HuH-7 (cell line): ENCODE measurements at regions not wholly inside any gene's neighbourhood (a gene's known extent, or its start where the extent isn't known, plus 50 kb on each side); places are given as distances from the start of the nearest gene placed in this dataset.
"Not testable (repeated sequence)": the region's sequence is repeated elsewhere in the genome, so short reads cannot be mapped to it uniquely, and the experiment has no call there.

ENCODE experiments used
- DNase-seq: peaks from one replicate; pipeline ENCODE4 v3.0.0; 2011; ENCODE audit warnings: low spot score

DNA sequence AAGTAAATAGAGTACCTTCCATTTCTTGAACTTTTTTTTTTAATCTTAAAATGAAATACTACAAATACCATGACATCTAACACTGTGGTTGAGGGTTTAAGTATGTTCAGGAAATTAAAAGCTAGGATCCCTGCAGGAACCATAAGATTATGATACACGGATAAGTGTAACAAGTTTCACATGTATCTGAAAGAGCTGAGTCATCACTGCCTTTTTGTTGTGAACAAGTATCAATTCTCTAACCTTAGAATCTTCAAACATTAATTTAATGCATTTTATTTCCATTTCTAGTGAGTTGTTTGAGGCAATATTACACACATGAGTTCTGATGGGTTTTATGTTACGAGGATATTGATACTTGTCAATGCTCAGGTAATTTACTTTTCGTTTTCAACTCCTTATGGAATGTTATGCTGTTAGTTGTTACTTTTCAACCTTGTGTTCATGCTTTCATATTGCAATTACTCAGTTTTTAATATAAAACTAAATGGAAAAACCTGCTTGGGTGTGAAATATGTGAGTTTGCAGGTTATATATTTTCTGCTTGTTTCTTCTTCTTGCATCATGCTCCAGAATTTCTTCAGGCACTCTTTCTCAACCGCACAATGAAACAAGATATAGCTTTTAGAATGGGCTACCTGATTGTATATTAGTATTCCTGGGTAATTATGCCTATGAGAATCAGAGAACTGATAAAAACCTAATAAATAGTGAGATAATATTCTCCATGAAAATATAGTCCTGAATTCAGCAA is 361.3 kb upstream of the MTNR1B start:
- no peak for DNase-seq

DNA sequence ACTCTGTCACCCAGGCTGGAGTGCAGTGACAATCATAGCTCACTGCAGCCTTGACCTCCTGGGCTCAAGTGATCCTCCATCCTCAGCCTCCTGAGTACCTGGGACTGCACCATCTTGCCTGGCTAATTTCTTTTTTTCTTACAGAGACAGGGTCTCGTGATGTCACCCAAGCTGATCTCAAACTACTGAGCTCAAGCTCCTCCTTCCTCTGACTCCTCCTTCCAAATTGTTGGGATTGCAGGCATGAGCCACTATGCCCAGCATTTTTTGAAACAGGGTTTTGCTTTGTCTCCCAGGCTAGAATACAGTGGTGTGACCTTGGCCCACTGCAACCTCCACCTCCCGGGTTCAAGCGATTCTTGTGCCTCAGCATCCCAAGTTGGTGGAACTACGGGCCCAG is 358.3 kb upstream of the MTNR1B start:
- DNase-seq: no peak

DNA sequence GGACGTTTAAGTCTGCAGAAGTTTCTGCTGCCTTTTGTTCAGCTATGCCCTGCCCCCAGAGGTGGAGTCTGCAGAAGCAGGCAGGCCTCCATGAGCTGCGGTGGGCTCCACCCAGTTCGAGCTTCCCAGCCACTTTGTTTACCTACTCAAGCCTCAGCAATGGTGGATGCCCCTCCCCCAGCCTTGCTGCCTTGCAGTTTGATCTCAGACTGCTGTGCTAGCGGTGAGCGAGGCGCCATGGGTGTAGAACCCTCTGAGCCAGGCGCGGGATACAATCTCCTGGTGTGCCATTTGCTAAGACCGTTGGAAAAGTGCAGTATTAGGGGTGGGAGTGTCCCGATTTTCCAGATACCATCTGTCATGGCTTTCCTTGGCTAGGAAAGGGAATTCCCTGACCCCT is 351.4 kb upstream of the MTNR1B start:
- DNase-seq: not testable (repeated sequence)

DNA sequence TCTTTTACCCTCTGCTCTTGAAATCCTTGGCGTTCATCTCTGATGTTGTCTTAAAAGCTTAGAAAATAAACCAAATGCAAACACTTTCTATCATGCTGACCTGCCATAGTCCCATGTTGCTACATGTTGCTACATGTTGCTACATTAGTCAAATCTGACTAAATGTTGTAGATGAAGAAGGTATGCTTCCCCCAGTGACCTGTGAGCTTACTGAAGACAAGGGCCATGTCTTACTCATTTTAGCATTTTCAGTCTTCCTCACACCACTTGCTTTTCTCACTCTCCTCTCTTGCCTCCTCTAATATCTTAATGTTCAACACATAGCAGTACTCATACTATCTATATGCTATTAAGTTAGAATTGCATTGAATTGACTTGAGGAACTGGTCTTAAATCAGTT is 346.4 kb upstream of the MTNR1B start:
- DNase-seq: no peak

DNA sequence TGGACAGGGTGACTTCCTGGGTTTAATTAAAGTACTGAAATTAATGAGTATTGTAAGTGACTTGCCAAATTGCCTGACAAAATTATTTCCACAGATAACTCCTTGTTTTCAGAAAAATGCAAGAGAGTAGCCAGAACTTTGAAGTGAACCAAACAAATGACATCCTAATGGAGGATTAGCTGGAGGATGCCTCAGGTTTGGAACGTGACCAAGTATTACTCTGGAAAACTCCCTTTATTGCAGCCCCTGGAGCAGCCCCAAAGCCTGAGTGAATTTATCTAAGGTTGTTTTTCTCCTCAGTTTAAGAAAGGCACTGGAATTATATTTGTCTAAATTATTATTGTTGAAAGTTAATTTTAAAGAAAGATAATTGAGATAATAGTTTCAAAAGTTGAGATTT is 343.6 kb upstream of the MTNR1B start:
- no peak for DNase-seq

DNA sequence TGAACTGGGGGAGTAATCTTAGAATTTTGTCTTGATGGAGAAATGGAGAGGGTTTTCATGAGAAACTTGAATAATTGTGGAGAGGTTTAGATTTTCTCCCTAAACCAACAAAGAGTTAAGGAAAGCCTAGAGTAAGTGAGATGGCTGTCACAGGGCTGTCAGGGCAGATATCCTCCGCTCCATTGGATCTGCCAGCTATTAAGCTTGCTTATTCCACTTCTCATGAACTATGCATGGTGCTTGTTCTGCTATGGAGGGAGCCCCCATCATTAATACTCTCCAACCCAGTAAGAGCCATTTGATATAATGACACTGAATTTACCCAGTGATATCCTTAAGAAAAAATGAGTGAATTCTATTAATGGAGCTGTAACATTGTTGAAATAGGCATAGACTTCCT is 342.8 kb upstream of the MTNR1B start:
- DNase-seq: no peak

DNA sequence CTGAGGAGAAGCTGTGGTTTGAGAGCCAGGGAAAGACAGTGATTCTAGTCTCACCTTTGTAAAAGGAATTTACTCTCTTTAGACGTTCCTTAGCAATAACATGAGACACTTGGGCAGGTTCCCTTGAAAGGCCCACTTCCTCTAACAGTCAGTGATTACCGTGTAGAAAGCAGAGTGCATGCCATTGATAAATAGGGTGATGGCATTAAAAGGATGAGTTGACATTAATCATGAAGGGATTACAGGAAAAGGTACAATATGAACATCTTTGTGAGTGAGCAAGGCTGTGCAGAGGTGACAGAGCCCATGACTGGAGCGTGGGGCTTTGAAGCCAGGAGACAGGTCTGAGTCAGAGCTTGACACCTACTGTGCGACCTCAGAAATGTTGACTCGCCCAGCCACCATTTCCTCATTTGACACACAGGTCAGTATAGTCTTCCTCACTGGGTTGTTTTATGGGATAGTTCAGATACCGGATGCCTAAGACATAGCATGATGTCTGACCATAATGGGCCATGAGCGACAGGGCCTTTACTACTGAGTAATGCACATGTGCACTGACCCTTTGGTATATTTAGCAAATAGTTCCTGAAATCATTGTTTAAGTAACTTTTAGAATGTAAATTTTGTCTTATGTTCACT is 341.7 kb upstream of the MTNR1B start:
- DNase-seq: no peak

DNA sequence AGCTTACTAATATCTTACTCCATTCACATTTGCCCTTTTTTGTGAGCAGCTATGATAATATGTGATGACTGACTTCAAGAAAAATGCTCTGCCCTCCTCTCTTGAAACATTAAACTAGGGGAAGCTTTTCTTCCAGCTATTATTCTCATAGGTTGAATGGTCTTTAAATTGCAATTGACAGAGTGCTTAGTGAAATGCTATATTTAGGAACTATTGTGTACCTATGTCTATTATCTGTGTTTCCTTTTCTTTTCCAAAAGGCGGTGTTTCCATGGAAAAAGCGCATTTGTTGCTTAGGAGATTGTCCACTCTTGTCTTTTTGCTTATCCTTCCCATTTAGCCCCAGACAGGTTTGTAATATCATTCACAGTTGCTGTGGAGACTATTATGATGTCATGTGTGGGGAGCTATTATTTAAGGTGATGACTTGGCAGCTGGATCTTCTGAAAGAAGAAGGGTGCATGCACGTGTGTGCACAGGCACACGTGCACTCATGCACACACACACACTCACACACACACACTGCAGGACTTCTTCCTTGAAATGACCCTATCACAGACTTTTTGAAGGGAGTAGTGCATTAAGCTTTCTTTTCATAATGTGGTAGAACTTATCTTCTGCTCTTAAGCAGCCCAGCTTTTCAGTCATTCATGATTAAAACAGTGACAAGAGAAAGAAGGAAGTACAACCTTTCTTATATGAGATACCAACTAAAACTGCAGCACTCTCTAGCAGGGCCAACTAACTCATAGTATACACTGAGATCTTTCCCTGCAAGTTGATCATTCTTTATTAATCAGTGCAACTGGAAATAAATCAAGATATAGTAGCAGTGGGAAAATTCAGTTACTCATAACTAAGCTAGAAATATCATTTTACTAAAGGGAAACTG is 340.8 kb upstream of the MTNR1B start:
- no peak for DNase-seq

DNA sequence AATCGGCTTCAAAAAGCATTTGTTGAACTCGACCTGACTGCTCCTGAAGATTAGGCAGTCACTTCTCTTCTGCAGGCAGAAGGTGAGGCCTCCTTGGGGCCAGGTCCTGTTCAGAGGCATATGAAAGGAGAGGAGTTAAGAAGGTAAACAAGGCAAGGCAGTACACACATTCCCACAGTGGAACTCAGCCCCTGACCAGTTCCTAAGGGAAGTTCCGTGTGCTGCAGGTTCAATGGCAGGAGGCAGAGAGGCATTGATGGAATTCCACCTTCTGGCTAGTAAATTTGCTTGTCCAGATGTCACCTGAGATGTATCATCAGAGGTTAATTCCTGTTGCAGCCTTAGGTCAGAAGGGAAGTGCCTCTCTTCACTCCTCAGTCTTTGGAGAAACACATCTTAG is 337.0 kb upstream of the MTNR1B start:
- no peak for DNase-seq

DNA sequence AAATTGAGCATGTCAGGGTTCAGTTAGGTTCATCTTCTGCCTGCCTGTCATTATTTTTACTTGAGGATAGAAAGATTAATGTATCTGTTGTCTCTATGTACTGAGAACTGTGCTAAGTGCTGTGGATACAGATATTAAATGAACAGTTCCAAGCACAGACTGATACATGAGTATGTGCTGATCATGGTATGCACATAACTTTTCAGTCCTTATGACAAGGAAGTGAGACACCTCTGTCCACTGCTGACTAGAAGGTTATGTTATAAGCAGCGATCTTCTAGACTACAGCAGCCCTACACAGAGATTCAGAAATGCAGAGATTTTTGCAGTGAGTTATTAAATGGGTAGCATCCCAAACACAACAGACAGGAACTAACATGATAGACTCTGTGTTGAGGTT is 335.6 kb upstream of the MTNR1B start:
- DNase-seq: no peak

DNA sequence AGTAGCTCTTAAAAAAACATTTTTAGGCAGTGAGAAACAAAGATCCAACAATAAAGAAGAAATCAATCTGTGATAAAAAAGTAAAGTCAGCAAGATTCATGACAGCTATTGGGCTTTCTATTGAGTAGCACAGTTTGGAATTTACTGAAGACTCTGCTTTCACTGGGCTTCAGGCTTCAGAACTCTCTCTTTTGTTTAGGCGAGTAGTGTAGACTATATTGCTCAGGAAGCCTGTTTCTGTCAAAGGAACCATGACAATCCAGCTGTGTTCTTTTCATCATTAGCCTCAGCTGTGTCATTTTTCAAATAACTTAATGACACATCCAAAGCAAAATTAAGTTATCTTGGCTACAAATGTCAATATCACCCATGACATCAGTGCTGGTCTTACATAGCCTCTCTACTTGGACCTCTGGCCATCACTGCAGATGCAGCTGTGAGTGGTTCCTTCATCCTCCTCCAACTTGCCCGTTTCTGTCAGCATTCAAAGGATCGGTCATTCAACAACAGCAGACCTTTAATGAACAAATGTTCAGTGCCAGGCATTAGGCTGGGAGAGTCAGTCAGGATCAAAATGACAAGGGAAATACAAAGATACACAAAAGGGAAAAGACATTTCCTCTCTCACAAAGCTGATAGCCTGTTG is 332.8 kb upstream of the MTNR1B start:
- no peak for DNase-seq

DNA sequence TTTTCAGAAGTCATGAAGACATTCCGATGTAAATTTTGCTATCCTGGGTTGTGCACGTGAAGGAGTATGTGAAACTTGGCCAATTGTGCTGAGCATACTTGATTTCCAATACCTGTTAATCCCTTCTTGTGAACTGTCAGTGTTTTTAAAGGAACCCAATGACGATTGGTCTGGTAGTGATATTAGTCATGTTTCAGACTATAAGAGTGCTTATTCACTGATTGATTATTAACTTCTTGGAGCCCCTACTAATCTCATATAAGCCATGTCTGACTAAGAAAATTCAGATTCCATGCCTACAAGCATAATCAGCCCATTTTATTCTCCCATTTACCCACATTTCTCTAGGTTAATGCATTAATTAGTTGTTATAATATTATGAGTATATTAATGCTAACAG is 330.8 kb upstream of the MTNR1B start:
- DNase-seq: no peak

DNA sequence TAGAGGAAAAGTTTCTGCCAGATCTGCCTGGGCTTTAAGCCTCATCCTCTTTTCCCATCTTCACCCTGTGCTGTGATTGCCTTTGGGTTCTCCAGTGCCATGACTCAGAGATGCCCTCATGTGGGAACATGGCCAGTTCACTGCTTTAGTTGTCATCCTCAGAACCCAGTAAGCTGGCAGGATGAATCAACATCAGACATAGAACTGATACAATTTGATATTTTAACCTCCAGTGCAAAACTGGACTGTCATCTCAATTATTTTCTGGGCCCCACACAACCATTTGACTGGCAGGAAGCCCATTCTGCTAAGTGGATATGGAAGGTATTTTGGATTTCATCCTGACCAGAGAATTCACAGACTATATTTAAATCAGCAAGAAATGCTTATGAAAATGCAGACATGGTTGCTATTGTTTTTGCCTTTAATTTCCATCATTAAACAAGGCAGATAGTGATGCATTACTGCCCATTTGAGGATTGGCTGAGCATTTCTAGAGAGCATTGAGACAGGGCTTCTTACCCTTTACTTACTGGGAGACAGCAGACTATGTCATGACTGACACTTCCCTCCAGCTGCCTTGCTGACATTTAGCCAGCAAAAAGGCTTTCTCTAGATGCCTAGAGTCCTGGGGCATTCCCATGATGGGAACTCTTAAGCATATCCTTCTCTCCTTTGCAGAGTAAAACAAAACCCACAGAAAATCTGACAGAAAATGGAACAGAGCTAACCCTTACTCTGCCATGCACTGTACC is 327.1 kb upstream of the MTNR1B start:
- DNase-seq: no peak

DNA sequence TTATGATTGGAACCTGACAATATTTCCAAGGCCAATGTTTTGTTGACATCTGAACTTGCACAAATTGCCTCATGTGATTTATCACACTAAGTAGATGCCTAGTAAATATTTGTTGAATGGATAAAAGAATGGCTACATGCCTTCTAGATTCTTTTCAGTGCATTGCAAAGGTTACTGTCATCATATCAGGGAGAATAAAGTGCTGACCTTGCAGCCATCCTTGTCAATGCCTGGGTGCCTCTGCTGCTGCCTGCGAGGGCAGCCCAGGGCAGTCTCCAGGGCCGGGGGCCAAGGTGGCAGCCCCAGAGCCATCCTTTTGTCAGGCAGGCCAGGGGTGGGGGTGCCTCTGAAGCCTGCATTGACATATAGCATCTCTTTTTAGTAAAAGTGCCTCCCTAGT is 325.6 kb upstream of the MTNR1B start:
- DNase-seq: no peak

DNA sequence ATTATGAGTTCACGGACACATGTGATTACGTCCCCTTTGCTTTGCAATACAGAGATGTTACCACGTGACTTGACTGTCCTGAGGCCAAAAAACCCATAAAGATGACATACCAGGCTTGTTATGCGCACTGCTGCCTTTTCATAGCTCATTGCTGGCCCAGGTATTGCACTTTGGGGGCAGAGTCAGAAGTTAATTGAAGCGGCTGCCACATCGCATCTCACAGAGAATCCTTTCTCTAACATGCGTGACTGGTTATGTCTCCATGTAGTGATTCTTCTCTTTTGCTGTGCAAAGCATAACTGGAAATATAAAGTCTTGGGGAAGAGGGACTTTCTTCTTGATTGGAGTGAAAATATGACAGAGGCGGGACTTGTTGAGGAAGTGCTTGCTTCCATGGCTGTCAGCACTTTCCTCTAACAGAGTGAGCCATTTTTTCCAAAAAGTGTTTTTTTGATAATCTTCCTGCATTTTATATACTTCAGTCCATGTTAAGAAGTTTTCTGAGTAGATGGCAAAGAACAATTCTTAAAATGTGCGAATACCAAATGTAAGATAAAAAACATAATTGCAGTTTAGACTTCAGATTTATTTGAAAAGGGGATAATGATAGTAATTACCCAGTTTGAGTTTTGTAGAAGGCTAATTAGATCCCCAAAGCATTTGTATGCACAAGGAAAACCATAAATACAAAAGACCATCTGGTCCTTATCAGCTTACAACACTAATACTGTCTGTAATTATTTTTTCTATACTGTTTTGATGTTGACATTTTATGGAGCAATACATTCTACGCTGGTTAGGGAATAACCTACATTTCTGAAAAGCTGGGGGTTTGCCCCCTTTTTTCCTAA is 324.6 kb upstream of the MTNR1B start:
- DNase-seq: no peak

DNA sequence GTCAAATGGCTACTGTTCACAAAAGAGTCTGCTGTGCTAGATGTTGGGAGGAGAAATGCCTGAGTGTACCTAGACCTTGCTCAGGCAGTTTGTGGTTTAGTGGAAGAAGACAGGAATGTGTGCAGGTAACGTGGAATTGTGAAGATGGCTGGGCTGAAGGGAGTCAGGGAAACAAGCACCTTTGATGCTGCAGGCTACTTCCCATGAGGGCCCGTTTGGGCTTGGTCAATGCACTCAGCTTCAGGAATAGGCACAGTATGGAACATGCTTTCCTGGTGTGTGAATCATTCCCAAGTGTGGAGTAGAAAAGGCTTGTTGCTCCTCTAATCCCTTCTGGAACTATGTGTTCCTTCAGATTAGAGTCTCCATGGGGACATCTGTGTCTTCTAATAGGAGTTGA is 318.3 kb upstream of the MTNR1B start:
- DNase-seq: no peak

DNA sequence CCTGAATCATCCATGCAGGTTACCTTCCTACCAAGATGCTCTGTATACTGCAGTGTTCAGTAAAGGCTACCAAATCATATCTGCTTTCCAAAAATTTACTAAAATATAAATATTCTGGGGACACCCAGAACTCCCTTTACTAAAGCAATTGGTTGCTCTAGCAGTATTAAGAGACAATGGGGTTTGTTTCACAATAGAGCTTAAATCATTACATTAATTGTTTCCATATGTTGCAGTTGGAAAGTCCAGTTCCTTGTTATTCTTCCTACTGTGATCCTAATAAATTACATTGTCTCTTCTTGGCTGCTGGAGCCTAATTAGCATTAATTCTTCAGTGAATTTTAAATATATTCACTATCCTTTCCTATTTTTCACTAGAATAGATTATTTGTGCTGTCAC is 316.0 kb upstream of the MTNR1B start:
- DNase-seq: no peak

DNA sequence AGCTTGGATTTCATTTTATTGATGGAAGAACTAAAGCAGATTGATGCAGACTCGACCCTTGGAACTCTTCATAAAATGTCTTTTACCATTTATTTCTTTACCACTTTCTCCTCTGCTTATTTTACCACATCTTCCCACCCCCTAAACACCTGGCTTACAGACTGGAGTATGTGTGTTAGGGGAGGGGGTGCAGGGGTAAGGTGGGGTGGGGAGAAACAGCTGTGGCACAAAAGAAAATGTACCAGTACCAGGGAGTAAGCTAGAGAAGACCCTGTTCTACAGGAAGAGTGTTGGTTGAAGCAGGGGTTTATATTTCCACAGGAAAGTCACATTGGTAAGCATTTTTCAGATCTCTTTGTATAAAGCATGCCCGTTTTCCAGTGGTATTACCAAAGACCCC is 312.7 kb upstream of the MTNR1B start:
- no peak for DNase-seq

DNA sequence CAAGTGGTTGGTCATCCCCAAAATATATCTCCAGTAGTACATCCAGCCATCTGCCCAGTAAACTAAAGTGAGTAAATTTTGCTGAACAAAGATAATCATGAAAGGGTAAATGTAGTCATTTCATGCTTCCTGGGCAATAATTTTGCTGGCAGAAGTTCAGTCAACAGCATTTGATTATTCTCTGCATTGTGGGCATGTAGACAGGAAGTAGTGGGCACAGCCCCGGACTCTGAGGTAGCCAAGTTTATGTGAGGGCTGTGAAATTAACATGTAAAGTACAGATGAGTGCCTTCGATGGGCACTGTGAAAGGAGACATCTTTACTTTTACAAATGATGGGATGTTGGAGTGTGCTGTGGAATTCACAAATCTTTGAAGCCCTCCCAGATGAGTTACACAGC is 312.2 kb upstream of the MTNR1B start:
- DNase-seq: no peak

DNA sequence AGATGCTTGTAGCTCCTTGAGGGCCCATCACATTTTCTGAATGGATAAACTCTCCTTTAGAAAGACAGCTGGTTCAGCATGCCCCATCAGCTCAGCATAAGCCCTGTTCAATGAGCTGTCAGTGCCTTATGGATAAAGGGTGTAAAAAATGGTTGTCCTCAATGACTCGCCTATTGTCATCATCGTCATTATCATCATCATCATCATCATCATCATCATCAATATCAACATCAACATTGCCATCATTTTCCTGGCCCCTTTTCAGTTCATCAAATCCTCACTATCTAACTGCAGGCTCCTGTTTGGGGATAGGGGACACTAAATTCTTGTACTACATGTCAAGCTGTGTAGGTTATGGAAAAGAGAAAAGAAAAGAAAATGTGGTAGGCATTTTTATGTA is 310.7 kb upstream of the MTNR1B start:
- no peak for DNase-seq

DNA sequence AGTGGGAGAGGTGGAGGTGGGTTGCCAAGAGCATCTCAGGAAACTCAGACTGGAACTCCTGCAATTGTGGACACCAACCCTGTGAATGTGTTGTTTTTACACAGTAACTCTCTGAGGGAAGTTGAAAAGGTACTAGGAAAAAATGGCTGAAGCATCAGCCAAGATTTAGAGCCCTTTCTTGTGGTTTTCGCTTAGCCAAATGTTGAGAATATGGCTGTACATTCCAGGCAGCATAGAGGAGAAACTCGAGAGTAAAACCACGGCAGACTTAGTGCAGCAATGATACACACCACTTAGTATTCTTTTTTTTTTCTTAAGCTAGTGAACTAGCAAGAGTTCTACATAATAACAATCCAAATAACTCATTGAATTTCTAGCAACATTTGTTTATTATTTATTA is 309.7 kb upstream of the MTNR1B start:
- no peak for DNase-seq
